GM12878 (cell line): ENCODE measurements at regions not wholly inside any gene's neighbourhood (a gene's known extent, or its start where the extent isn't known, plus 50 kb on each side); places are given as distances from the start of the nearest gene placed in this dataset.

Experiments used
- ATAC-seq: fragments of 200-7000 bp; cut with Tn5 transposase; 3 replicates; pipeline ENCODE4 v1.9.1; 2020; ENCODE audit warnings: mild to moderate bottlenecking, moderate library complexity
- BruUV-seq: library from RNA; stranded (reverse); fragments of 400-500 nt; replicated peaks from 2 replicates; lab custom pipeline; 2021; lab: Mats Ljungman, UMichigan
- CTCF ChIA-PET: fragments of 300-600 bp; sonication (Branson Sonifier 250); formaldehyde crosslinking; extraction: SDS; loops from one replicate; lab custom pipeline; 2021; ENCODE audit warnings: inconsistent platforms; lab: Yijun Ruan, JAX
- POLR2A ChIA-PET: fragments of 350-600 bp; formaldehyde crosslinking; extraction: SDS; loops from one replicate; lab custom pipeline; 2021; ENCODE audit warnings: inconsistent platforms; lab: Charles Lee
- RAD21 ChIA-PET: fragments of 300-600 bp; sonication (Branson Sonifier 250); formaldehyde crosslinking; loops from one replicate; lab custom pipeline; 2023; ENCODE audit warnings: antibody characterized with exemption; ENCODE audit not compliant: unreplicated experiment; lab: Charles Lee
- SMC1A ChIA-PET: fragments of 300-600 bp; sonication (Branson Sonifier 250); formaldehyde crosslinking; loops from one replicate; lab custom pipeline; 2023; ENCODE audit not compliant: unreplicated experiment, uncharacterized antibody; lab: Charles Lee
- DNase-seq: peaks from one replicate; pipeline ENCODE4 v3.0.0-alpha.2; 2011; ENCODE audit warnings: low read depth, low spot score
- FAIRE-seq: peaks from 3 replicates; lab custom pipeline; 2011; peaks lifted over from hg19 to GRCh38; lab: Jason Lieb, UNC
- H2AFZ ChIP-seq: 2 replicates; pipeline ENCODE4 v1.6.0; 2011; ENCODE audit warnings: low read depth, low read length, control low read depth; ENCODE audit not compliant: control insufficient read depth
- H3K27ac ChIP-seq: 2 replicates; pipeline ENCODE4 v1.5.1; 2011; ENCODE audit warnings: control low read depth; ENCODE audit not compliant: control insufficient read depth, insufficient read depth
- H3K27me3 ChIP-seq, 2 experiments: replicated peaks in 1 of 2; 2 replicates each; pipeline versions ENCODE4 v1.6.0 to v1.6.1; 2011; ENCODE audit warnings: low read length in 1 of 2; ENCODE audit not compliant: control insufficient read depth in 2 of 2, insufficient read depth in 2 of 2
- H3K36me3 ChIP-seq, 2 experiments: 2 replicates each; pipeline ENCODE4 v1.5.1; 2011; ENCODE audit warnings: low read length in 1 of 2; ENCODE audit not compliant: control insufficient read depth in 2 of 2, insufficient read depth in 2 of 2
- H3K4me1 ChIP-seq: 2 replicates; pipeline ENCODE4 v1.6.1; 2011; ENCODE audit warnings: mild to moderate bottlenecking, low read length, moderate library complexity, mixed read lengths; ENCODE audit not compliant: control insufficient read depth, insufficient read depth
- H3K4me2 ChIP-seq: 2 replicates; pipeline ENCODE4 v1.6.0; 2011; ENCODE audit warnings: control low read depth; ENCODE audit not compliant: control insufficient read depth, insufficient read depth
- H3K4me3 ChIP-seq: fragments of 200-600 bp; sonication (generic); 2 replicates; pipeline ENCODE4 v1.5.1; 2016
- H3K79me2 ChIP-seq: 2 replicates; pipeline ENCODE4 v1.6.0; 2011; ENCODE audit warnings: low read length; ENCODE audit not compliant: control insufficient read depth, insufficient read depth
- H3K9ac ChIP-seq: 2 replicates; pipeline ENCODE4 v1.8.0; 2011; ENCODE audit warnings: low read length, control low read depth, mixed read lengths; ENCODE audit not compliant: control insufficient read depth, insufficient read depth
- H3K9me3 ChIP-seq: replicated peaks from 3 replicates; pipeline ENCODE4 v1.5.1; 2011; ENCODE audit warnings: mild to moderate bottlenecking, low read length; ENCODE audit not compliant: control insufficient read depth, insufficient read depth
- H4K20me1 ChIP-seq: 2 replicates; pipeline ENCODE4 v1.6.0; 2011; ENCODE audit not compliant: control insufficient read depth, insufficient read depth
- WGBS: methylation state at CpG from one replicate; pipeline ENCODE4 v1.1.6; 2016; ENCODE audit warnings: low lambda C conversion rate; ENCODE audit not compliant: insufficient replicate concordance, insufficient coverage; ENCODE audit errors: missing lambda C conversion rate; 5-methylcytosine and 5-hydroxymethylcytosine counted together
- in situ Hi-C: fragments of 300-500 bp; cut with MboI; formaldehyde crosslinking; loops from 9 replicates; pipeline ENCODE4 v1.14.3; 2018; ENCODE audit warnings: mixed read lengths
- intact Hi-C: fragments of 100-400 bp; cut with micrococcal nuclease; formaldehyde crosslinking; loops from one replicate; pipeline ENCODE4 v1.14.2; 2022; ENCODE audit not compliant: unreplicated experiment
- TF ChIP-seq, protein P1 (sequence below): IDR thresholded peaks from 2 replicates; pipeline ENCODE4 v1.6.1; 2011; ENCODE audit warnings: low read depth, low read length, improper control_type of control experiment, borderline replicate concordance
- TF ChIP-seq, protein P2 (sequence below): fragments of 450-650 bp; IDR thresholded peaks from 2 replicates; pipeline ENCODE4 v1.6.1; 2016; ENCODE audit warnings: mild to moderate bottlenecking, moderate library complexity, borderline replicate concordance

DNA sequence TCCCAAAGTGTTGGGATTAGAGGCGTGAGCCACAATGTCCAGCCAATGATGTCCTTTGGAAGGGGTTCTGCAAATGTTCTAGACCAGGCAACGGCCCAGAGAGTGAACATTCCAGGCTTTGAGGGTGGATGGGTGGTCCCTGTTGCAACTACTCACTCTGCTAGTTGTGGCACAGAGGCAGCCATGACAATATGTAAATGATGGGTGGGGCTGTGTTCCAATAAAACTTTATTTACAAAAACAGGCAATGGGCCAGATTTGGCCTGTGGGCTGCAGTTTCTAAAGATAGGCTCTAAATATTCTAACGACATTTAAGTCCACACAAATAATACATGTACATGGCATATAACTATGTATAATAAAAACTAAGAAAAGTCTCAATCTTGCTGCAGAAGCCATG is 276.3 kb downstream of the CTTN start:
- DNase-seq (no peak), FAIRE-seq (no peak), ATAC-seq (no peak)
- ChIA-PET CTCF (no interaction called here), POLR2A (no interaction called here), RAD21 (no interaction called here), SMC1A (no interaction called here)
- H4K20me1 ChIP-seq, result no peaks in the 10 kb centered on the region
- H3K79me2 ChIP-seq, result no peaks in the 10 kb centered on the region
- no peaks in the 10 kb centered on the region; a peak in 1 of 4 replicates for H3K36me3 ChIP-seq
- WGBS, result 11% methylated on average over 3 of the region's 3 CpGs
- no peaks in the 10 kb centered on the region; a peak in 3 of 4 replicates for H3K27me3 ChIP-seq
- no peak overlapping the region for H3K4me3 ChIP-seq
- intact Hi-C loops (no loop called here), in situ Hi-C loops (no loop called here)
- BruUV-seq, result no TSS peak
- H3K27ac ChIP-seq, result no peak overlapping the region
- no peak overlapping the region for H3K9ac ChIP-seq
- TF ChIP-seq, protein P1, sequence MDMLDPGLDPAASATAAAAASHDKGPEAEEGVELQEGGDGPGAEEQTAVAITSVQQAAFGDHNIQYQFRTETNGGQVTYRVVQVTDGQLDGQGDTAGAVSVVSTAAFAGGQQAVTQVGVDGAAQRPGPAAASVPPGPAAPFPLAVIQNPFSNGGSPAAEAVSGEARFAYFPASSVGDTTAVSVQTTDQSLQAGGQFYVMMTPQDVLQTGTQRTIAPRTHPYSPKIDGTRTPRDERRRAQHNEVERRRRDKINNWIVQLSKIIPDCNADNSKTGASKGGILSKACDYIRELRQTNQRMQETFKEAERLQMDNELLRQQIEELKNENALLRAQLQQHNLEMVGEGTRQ, result no peak
- TF ChIP-seq, protein P2, sequence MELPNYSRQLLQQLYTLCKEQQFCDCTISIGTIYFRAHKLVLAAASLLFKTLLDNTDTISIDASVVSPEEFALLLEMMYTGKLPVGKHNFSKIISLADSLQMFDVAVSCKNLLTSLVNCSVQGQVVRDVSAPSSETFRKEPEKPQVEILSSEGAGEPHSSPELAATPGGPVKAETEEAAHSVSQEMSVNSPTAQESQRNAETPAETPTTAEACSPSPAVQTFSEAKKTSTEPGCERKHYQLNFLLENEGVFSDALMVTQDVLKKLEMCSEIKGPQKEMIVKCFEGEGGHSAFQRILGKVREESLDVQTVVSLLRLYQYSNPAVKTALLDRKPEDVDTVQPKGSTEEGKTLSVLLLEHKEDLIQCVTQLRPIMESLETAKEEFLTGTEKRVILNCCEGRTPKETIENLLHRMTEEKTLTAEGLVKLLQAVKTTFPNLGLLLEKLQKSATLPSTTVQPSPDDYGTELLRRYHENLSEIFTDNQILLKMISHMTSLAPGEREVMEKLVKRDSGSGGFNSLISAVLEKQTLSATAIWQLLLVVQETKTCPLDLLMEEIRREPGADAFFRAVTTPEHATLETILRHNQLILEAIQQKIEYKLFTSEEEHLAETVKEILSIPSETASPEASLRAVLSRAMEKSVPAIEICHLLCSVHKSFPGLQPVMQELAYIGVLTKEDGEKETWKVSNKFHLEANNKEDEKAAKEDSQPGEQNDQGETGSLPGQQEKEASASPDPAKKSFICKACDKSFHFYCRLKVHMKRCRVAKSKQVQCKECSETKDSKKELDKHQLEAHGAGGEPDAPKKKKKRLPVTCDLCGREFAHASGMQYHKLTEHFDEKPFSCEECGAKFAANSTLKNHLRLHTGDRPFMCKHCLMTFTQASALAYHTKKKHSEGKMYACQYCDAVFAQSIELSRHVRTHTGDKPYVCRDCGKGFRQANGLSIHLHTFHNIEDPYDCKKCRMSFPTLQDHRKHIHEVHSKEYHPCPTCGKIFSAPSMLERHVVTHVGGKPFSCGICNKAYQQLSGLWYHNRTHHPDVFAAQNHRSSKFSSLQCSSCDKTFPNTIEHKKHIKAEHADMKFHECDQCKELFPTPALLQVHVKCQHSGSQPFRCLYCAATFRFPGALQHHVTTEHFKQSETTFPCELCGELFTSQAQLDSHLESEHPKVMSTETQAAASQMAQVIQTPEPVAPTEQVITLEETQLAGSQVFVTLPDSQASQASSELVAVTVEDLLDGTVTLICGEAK, result peak; percentile 37; the same call in 1 of the 2 replicates
- H3K4me2 ChIP-seq, result no peak overlapping the region
- H2AFZ ChIP-seq, result no peak overlapping the region
- no peaks in the 10 kb centered on the region for H3K4me1 ChIP-seq
- H3K9me3 ChIP-seq, result no peaks in the 10 kb centered on the region
